NCI-H1092 treated with DMSO at 0.1 percent for 48 hours (cell line): ENCODE measurements at regions not wholly inside any gene's neighbourhood (a gene's known extent, or its start where the extent isn't known, plus 50 kb on each side); places are given as distances from the start of the nearest gene placed in this dataset.
A peak's percentile ranks its signal among the peaks of the same experiment; 100 is the strongest.

Experiments
- DNase-seq: peaks from one replicate; lab custom pipeline; 2025; lab: John Stamatoyannopoulos, UW

DNA sequence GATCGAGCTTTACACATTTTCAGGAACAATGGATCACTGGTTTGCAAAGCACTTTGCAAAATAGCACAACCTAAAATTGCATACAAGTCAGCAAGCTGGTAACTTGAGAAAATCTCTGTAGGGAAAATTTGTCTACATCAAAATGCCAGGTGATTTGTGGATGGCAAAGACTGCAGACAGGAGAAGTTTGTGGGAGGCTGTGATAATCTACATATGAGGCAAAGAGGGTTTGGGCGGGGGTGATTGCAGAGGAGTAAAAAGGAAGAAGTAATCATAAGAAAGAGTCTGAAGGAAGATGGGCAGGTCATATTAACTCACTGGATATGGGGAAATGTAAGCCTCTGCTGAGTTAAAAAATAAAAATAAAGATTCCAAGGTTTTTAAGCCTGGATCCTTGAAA is 166.3 kb upstream of the STXBP5 start:
- DNase-seq: no peak

DNA sequence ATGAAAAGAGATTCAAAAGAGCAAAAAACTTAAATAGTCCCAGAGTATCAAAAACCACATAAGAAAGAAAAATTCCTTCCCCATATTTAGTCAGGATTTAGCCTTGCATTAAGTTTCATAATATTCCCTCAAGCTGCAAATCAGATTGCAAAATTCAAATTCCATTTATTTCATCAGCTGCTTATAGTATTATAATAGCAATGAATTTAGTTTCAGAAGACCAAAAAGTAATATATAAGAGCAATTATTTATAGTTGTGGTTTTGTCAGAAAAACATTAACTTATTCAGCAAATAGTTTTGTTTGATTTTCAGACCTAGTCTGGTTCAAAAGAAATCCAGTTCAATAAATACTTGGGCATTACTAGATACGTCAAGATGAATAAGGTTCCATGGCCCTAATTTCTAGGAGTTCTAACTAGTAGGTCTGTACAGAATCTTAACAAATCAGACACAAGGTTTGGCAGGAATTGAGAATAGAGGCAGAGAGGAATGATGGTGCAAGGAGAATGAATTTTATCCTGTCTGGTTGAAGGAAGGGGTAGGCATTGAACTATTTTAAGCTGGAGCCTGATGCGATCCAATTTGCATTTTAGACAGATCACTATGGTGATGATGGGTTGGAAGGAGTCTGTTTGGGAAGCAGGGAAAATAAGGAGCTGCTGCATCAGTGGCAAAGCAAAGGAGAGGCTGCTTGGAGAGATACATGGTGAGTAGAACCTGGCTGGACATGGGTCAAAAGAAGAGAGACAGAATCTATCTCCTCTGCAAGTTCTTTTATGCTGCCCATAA is 163.9 kb upstream of the STXBP5 start:
- no peak for DNase-seq

DNA sequence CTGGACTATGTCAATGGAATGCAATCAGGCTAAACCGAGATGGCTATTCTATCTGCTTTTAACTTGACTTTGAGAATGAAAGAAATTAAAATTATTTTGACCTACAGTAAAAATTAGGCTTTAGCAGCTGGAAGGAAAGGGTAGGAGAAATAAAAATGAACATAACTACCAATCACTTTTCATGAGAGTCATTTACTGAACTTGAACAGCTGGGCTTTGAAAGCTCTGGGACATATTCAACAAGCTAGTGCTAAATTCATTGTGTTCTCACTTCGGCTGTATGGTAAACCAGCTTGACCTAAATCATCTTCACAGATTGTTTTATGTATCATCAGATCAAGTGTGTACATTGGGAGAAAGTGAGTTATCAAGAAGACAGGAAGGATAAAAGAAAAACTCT is 161.5 kb upstream of the STXBP5 start:
- DNase-seq: no peak

DNA sequence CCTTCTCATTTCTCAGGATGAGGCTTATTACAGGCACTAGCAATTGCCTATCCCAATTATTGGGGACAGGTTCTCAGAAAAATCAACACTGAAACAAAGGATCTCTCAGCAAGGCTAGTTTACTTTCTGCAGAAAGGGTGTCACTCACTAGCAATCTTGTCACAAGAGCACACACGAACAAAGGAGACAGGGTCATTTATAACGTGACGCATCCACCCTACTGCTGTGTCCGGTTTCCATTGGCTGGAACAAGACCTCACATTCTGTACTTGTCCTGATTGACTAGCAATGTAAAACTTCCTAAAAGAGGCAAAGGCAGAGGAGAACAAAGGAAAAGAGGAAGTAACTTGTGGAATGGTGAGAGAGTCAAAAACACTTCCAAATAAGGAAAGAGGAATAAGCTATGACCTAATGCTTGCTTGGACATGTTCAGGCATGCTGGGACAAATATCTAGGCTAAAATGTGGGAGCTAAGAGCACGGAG is 160.2 kb upstream of the STXBP5 start:
- DNase-seq: no peak

DNA sequence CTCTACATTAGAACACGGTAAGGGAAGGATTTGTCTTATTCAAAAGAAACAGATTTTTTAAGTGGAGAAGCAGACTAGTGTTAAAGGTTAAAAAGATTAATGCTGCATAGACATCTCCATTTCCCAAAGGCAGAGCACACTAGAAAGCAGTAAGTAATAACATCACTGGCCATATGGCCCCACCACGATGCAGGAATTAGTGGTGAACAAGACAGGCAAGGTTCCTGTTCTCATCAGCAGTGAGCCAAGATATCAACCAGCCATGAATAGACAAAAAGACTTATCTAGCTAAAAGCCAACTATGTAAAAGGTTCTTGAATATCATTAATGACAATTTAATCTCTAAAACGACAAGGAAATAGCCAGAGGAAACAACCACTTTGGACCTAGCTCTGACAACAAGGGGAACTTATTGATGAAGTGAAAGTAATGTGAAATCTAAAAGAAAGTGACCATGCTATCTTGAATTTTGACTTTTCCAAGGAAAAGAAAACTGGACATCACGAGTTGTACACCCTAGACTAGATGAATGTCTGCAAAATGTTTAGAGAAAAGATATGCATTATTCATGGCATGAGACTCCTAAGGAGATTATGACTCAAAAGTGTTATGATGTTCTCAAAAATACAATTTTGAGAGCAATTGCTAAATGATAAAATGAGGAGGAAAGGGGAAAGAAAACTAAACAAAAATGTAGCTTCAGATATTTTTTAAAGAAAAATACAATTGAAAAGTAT is 157.9 kb upstream of the STXBP5 start:
- DNase-seq: no peak

DNA sequence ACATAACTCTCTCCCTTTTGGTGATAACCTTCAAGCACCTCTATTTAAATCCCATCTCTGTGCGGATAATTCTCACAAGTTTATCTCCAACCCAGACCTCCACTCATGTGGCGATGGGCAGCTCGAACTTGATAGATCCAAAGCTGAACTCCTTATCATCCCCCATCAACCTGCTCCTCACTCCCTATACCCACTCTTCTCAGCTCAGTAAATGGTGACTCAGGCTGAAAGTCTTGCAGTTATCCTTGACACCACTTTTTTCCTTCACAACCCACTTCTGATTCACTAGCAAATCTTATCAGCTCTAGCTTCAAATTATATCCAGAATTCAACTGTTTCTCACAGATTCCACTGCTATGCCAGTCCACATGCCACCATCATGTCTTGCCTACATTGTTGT is 155.3 kb upstream of the STXBP5 start:
- DNase-seq: no peak

DNA sequence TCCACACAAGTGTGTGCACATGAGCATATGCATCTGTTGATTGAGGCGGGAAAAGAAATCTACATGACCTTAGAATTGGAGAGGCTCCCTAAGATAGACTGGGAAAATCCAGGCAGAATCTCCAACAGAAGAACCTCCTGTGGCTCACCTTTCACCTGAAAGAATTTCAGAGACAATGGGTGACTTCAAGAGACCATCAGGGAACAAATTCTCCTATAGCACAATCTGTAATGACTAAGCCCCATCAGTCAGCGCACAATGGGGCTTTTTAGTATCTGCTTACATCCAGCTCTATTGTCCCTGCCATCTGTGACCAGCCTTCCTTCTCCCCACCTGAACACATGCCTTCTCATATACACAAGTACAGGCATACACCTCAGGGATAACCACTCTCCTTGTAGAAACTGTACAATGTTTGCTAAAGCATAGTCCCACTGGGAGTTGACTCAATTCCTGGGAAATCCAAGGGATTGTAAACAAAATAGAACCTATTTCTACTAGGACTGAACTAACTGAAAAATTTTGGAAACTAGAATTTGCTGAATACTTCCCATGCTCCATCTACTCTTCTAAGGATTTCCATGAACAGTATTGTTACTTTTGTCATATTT is 150.8 kb upstream of the STXBP5 start:
- no peak for DNase-seq

DNA sequence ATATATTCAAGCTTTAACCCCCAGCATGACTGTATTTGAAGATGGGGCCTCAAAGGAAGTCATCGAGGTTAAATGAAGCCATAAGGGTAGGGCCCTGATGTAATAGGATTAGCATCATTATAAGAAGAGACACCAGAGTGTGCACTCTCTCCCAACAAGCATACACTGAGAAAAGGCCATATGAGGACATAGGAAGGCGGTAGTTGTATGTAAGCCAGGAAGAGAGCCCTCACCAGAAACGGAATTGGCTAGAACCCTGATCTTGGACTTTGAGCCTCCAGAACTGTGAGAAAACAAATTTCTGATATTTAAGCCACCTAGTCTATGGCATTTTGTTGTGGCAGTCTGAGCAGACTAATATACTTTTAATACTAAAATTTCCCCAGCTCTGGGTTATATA is 150.1 kb upstream of the STXBP5 start:
- no peak for DNase-seq

DNA sequence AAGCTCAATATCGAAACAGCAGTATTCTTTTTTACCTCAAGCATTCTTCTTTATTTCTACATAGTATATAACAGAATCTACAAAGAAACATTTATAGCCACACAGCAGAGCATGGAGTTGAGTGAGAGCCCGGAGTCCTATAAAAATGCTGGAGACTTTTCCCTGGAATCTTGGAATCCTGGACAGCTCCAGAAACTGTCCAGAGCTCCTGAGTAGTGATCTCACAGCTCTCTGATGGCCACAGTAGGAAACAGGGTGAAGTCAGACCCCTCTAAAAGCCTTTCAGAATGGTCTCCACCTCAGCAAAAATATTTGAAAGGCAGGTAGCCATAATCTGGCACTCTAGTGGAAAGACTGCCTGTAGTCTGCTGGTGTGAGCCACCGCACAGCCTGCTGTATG is 149.3 kb upstream of the STXBP5 start:
- DNase-seq: no peak

DNA sequence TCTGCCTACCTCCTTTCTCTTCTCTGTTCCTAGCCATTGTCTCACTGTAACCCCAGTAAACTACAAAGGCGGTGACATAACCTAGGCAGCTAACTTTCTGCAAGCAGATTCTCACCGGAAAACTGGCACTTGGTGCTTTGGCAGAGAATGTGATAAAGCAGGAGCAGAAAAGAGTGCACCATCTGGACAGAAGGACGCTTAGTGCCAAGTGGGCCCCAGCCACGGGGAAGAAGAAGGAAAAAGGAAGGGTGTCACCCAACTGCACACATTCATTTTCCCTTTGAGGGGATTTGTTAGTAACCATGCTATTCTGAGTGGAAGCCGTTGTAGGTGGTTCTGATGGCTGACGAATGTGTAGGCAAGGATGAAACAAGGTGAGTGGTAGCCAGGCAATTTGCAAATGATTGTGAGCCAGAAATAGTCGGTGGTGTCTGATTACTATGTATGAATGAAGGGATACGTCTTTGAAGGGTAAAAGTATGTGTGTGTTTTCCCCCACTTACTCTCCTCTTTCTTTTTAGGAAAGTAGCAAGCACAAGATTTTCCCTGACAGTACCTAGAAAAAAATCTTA is 148.3 kb upstream of the STXBP5 start:
- DNase-seq: no peak

DNA sequence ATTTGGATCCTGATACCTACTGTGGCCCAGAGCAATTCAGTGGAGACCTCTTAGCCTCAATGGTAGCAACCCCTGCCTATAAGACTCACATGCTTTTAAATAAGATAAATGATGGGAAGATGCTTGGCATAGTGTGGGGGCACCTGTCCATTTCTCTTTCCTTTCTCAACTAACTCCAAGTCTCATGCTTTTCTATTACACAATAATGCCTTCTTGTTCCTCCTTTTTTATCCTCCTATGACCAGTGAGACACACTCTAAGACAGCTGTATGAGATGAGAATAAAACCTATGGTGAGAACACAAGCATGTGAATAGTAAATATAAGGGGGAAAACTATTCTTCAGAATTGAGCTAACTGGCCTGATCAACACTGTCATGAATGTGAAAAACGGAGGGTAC is 147.0 kb upstream of the STXBP5 start:
- DNase-seq: no peak

DNA sequence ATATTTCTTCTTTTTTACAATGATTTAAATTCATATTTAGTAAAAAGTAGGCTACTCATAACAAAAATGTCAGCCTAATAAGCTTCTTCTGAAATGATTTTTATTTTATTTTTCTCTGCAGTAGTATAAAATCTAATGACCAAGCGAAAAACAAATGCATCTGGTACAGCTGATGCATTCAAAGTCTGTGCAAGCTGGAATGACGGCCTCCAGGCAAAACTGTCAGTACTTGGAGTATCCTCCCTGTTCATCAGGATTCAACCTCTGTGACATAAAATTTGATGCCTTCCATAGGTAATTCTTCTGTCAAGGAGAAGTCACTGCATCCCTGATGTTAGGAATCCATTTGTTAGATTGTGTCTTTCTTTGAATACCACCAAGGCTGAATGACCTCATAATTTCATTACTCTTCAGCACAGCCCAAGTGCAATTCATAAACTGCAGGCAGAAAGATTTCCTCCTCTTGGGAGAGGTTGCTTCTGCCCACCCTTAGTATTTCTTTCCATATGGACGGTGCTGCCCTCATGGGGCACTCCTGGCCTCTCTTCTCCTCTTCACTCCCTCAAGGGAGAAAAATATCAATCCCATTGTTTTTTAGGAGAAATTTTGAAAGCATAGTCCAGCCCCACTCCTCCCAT is 146.4 kb upstream of the STXBP5 start:
- DNase-seq: no peak

DNA sequence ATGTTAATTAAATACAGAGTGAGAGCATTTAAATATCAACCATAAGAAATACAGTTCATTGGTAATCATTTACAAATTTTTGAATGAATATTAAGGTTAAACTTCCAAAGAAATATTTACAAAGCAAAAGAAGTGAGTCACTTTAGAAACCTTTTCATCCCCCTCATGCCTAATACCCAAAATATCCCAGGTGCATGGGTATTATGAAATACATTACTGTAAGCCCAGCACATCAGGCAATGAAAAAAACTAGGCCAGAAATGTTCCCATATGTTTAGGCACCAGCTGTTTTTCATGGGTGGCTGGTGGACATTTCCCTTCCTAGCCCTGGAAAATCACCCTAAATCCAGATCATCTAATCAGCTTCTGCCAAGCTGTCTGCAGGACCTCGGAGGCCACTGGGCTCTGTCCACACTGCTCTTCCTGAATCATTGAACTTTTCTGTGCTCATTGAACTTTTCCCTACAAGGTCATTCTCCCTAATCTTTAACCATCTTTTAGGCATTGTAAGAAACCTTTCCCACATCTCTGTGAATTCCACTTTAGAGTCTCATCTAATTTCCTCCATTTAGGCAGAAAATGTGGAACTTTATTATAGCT is 145.3 kb upstream of the STXBP5 start:
- no peak for DNase-seq

DNA sequence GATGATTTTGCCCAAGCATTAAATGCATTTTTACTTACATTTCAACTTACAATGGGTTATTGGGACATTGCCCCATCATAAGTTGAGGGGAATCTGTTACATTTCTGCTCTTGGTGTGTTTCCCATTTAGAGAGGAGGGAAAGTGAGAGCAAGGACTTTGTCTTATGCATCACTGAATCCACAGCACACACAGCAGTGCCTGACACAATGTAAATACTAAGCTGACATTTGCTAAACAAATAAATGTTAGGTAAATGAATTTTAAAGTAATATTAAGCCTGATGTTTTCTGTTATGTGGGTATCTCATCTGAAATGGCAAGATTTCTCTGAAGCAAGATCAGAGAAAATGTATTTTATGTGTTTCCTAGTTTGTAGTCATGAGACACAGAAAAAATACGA is 143.6 kb upstream of the STXBP5 start:
- peak; percentile 32 for DNase-seq

DNA sequence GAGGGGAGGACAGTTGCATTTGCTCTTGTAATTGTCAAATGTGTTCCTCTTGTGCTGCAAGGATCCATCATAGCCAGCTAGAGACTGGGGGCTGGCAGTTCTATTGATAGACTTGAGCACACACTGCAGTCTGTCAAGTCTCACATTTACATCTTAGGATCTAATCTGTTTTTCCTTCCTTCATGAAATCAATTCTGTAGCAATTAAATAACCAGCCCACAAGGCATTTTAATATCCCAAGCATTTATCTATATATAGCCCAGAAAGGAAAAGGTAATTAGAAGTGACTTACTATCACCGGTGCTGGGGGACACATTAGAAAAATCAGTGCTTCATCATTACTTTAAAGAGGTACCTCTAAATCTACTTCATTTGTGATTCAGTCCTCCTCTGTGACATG is 143.0 kb upstream of the STXBP5 start:
- peak; percentile 15 for DNase-seq

DNA sequence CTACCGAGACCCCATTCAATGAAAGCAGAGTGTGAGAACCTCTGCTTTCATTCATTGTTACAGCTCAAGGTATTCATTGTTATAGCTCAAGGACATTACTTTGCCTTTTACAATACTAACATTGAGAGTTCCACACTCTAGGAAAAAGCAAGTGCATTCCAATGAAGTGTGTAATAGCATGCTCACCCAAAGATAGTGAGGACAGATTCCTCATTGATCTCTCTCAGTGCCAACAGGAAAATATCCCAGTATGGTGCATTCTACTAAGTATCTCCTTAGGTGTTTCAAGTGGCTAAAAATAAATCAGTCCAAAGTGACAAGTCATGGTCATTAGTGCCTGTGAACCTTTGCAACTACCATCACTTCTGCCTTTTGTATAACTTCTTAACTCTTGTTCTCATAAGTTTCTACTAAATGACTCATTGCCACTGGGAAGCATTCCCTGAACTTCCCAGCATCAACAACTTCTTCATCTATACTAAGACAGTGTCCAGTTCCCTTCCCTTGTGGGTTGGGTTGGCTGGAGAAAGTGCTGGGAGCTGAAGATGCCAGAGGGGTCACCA is 140.7 kb upstream of the STXBP5 start:
- DNase-seq: no peak

DNA sequence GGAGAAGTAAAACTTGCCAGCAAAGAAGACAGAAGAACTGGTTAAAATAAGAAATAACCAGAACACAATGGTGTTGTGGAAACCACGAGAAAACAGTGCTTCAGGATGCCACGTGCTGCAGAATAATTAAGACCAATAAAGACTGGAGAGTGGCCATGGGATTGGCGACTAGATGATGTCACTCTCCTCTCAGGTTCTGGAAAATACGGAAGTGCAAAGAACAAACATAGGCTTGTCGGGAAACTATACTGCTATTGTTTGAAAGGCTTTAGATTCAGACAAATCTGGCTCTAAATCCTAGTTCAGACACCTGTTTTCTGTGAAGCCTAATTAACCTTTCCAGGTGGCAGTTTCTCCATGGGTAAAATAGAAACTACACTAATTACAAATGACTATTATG is 138.4 kb upstream of the STXBP5 start:
- DNase-seq: peak; percentile 26

DNA sequence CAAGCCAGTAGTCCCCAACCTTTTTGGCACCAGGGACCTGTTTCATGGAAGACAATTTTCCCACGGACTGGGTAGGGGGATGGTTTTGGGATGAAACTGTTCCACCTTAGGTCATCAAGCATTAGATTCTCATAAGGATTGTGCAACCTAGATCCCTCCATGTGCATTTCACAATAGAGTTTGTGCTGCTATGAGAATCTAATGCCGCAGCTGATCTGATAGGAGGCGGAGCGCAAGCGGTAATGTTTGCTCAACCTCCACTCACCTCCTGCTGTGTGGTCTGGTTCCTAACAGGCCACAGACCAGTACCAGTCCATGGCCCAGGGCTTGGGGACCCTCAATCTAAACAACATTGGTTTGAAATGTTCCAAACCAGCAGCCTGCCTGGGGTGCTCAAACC is 137.0 kb upstream of the STXBP5 start:
- DNase-seq: no peak

DNA sequence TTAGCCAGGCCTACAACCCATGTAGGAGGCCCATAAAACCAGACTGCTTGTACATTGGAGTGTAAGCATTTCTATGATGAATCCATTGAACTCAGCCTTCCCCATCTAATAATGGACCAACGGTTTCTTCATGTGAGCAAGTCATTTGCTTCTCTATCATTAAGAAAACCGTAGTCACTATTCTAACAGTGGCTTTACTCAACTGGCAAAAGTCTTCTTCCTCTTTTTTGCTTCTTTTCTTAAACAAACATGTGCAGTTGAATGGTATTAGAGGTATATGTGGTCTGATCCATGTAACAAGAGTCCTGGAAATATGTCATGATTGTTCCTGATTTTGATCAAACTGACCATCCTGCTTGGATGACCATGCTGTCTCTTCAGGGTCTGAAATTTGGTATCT is 132.4 kb upstream of the STXBP5 start:
- no peak for DNase-seq

DNA sequence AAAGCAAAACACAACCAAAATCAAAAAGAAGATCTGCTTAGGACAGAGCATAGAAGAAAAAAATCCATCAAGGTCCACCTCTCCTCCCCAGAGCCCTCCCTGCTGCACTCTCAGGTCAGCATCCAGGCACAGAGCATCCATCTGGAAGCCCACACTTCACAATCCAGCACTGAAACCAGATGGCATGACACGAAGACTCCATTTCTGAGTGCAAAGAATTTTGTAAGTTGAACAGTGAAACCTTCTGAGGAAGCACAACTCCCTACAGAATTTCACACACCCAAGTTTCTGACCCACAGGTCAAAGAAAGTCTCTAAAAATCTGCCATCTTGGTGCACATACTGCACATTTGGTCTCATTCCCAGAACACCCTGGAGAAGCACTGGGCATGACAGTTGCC is 128.8 kb upstream of the STXBP5 start:
- no peak for DNase-seq

DNA sequence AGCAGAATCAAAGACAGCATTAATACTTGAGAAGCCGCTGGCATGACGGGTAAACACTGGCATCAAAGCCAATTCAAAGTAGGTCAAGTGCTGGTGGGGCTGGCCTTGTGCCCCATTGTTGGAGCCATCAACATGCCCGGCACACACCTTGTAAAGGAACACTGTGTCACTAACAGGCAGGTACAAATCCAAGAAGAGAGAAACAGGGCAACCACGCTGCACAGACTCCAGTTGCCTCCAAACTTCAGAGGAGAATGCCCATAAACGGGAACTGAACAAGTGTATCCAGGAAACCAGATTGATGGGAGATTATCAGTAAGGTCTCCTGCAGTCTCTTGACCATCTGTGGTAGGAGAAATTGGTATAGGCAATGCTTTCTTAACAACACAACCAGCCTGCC is 127.0 kb upstream of the STXBP5 start:
- DNase-seq: peak; percentile 62

DNA sequence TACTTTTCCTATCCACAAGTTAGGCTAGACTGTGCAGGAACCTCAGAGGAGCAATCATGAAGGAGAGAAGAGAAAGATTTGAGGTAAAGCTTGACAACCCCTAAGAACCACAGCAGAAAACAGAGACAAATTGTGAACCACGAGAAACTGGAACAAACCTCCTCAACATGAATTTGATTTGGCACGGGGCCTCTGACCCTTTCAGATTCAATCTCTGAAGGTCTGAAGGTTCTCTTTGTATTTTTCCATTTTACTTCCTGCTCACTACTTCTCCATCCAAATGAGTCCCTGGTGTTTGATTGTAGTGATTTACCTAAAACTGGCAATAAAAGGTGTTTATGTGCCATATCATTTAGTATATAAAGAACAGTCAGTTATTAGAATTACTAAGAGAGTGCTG is 126.1 kb upstream of the STXBP5 start:
- peak; percentile 21 for DNase-seq
